Left ventricle myocardium superior (tissue), 1 donor: ENCODE measurements at regions not wholly inside any gene's neighbourhood (a gene's known extent, or its start where the extent isn't known, plus 50 kb on each side); places are given as distances from the start of the nearest gene placed in this dataset.

Experiments used
- ATAC-seq: fragments of 200-7000 bp; cut with Tn5 transposase; one replicate; pipeline ENCODE4 v1.9.1; 2020; ENCODE audit warnings: mild to moderate bottlenecking, moderate library complexity
- DNase-seq: peaks from one replicate; pipeline ENCODE4 v3.0.0-alpha.2; 2020
- intact Hi-C: fragments of 100-400 bp; cut with micrococcal nuclease; formaldehyde crosslinking; loops from one replicate; pipeline ENCODE4 v1.11.0; 2022
- donor health status: DM: no; HTN: yes; CAD: no; lungs with severe emphysema.

GRCh38 chr9:23590276-23591000 lies 235.6 kb downstream of the ELAVL2 start:
- ATAC-seq: peak; percentile 44
- DNase-seq: no peak
- intact Hi-C loops: no loop called here

DNA sequence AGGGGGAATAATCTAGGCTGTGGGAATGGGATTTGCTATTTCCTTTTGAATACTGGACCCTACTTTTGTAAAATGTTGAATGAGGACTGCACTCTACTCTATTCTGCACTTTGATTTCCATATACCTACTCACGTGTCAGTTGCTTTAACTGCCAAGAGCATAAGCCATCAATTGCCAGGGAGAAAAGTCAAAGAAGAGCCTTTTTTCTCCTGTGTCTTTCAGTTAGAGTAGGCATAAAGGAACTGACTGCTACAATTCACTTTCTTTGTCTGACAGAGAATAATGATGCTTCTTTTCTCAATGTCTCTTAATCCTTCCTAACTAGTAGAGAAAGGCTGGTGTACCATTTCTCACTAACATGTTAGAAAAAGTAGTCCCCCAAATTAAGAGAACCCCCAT lies 231.6 kb downstream of the ELAVL2 start:
- intact Hi-C loops: no loop called here
- DNase-seq (no peak), ATAC-seq (no peak)

- ATAC-seq (no peak), DNase-seq (no peak)
- intact Hi-C loops: no loop called here
These were observed 229.0 kb downstream of the ELAVL2 start for GRCh38 chr9:23596913-23597634.

DNA sequence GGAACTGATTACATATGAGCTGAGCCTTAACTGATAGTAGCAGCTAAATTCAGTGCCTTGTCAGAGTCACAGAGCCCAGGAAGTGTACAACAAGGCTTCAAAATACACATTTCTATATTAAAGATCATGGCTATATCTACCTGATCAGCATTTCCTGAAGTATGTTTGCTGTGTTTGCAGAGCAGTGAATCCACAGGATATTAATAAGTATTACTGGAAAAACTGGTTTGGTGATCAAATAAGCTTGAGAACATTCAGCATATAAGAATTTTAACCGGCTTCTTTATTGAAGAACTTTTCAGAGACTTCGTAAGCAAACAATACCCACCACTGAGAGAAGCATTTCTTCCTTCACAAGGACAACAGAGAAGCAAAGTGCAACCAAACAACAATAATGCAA lies 227.0 kb downstream of the ELAVL2 start:
- intact Hi-C loops: no loop called here
- ATAC-seq: no peak
- DNase-seq: no peak

GRCh38 chr9:23603311-23603710 lies 222.7 kb downstream of the ELAVL2 start:
- ATAC-seq (no peak), DNase-seq (no peak)
- intact Hi-C loops: no loop called here

DNA sequence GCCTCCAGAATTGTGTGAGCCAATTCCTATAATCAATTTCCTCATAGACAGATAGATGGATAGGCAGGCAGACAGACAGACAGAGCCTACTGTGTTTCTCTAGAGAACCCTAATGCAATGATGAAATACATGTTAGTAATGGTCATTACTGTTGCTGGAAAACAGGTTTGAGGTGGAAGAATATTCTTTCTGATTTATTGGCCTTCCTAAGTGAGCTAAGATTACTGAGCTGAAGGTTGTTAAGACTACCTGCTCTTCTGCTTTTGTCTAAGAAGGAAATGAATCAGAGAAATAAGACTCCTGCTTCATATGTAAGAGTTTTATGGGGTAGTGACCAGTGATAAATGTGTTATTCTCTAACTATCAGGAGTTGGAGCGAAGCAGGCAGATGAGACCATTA lies 219.9 kb downstream of the ELAVL2 start:
- intact Hi-C loops: no loop called here
- no peak for DNase-seq

GRCh38 chr9:23608456-23608855 lies 217.6 kb downstream of the ELAVL2 start:
- intact Hi-C loops: no loop called here
- DNase-seq: no peak
- no peak for ATAC-seq

More for the DNA sequence above, 219.9 kb downstream of the ELAVL2 start:
- ATAC-seq: no peak

DNA sequence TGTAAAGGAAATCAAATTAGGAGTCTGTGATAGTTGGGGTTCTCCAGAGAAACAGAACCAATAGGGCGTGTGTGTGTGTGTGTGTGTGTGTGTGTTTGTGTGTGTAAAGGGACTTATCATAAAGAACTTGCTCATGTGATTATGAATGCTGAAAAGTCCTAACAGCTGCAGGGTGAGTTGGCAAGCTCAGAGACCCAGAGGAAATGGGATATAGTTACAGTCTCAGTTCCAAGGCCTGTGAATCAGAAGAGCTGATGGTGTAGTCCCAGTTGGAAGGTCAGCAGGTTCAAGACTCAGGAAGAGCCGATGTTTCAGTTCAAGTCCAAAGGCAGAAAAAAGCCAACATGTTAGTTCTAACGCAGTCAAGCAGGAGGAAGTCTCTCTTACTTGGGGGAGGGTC lies 214.2 kb downstream of the ELAVL2 start:
- DNase-seq (no peak), ATAC-seq (no peak)
- intact Hi-C loops: no loop called here

GRCh38 chr9:23615569-23615968 lies 210.5 kb downstream of the ELAVL2 start:
- ATAC-seq (no peak), DNase-seq (no peak)
- intact Hi-C loops: no loop called here

- DNase-seq: no peak
- intact Hi-C loops: no loop called here
These were observed 204.9 kb downstream of the ELAVL2 start for GRCh38 chr9:23621188-23621587.

DNA sequence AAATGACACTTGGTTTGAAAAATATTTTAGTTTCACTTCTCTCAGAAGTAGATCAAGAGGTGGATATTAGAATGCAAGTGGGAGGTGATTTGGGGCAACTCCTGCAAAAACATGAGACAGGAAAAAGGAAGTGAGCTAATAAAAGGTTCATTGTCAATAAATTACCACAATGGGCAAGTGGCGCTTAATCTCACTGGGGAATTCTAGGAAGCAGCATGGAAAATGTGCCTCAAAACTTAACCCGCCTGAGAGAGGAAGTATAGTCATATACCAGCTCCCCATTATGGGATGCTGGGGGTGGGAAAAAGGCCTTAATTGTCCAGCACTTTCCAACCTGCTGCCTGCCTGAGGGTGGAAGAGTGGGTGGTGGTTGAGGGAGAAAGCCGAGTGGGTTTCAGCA lies 204.1 kb downstream of the ELAVL2 start:
- DNase-seq (no peak), ATAC-seq (no peak)
- intact Hi-C loops: no loop called here

More at GRCh38 chr9:23621188-23621587, 204.9 kb downstream of the ELAVL2 start:
- ATAC-seq: no peak

DNA sequence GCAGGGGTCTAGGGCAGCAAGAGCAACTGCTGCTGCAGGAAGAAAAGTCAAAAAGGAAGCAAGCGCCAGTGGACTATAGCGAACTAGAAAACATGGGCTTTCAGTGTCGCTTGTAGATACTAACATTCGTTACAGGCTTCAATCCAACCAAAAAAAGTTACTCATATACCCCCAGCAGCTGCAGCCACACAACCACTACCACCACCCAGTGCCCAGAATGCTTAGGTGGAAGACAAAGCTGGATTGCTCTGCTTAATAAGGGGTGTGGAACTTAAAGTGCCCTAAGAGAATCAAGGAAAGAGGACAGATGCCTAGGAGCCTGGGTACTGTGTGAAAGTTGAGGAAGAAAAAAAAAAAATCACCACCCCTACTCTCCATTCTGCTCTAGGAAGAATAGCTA lies 203.6 kb downstream of the ELAVL2 start:
- DNase-seq: no peak
- intact Hi-C loops: no loop called here
- ATAC-seq: no peak

DNA sequence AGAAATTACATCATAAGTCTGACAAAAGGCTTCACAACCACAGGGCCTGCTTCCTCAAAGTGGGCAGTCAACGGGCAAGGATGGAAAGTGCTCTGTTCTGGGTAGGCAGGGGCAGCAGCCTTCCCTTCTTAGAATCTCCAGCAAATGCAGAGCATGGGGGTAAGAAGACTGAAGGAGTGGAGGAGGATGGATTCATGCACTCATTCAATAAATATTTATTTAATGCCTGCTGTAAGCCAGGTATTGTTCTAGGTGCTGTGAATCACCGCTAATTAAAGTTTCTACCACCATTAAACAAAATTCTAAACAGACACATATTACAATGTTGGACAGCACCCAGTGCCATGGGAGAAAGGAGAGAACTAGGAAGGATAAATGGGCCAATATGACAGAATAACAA lies 195.6 kb downstream of the ELAVL2 start:
- intact Hi-C loops: no loop called here
- DNase-seq (no peak), ATAC-seq (no peak)

GRCh38 chr9:23635276-23635675 lies 190.8 kb downstream of the ELAVL2 start:
- DNase-seq (no peak), ATAC-seq (no peak)
- intact Hi-C loops: no loop called here

- intact Hi-C loops: no loop called here
- DNase-seq (no peak), ATAC-seq (no peak)
These were observed 189.8 kb downstream of the ELAVL2 start for GRCh38 chr9:23636199-23636598.

GRCh38 chr9:23638011-23638410 lies 188.0 kb downstream of the ELAVL2 start:
- no peak for ATAC-seq
- intact Hi-C loops: no loop called here
- DNase-seq: no peak

DNA sequence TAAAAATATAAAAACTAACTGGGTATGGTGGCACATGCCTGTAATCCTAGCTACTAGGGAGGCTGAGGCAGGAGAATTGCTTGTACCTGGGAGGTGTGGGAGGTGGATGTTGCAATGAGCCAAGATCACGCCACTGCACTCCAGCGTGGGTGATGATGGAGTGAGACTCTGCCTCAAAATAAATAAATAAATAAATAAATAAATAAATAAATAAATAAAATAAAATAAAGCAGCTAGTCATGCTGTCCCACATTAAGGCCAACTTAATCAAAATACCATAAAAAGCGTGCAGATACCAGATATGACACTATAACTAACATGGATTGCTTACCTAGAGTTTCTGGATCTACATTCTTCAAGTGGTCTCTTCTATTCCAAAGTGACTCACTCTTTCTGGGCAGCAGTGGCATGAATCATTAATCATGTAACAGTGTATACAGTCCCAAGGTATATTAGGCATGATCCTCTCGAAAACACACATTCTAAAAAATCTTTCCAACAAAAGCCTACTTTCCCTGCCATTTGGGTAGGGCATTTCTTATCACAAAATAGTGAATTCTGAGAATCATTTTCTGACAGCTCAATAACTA lies 187.1 kb downstream of the ELAVL2 start:
- DNase-seq: no peak
- intact Hi-C loops: no loop called here
- ATAC-seq: no peak
